B cell (primary cell): ENCODE measurements at regions not wholly inside any gene's neighbourhood (a gene's known extent, or its start where the extent isn't known, plus 50 kb on each side); places are given as distances from the start of the nearest gene placed in this dataset.

Source experiments
- EZH2 ChIP-seq: IDR thresholded peaks from 2 replicates; pipeline ENCODE4 v1.6.1; 2012; ENCODE audit warnings: borderline replicate concordance, low read depth, mild to moderate bottlenecking, moderate library complexity, low read length; ENCODE audit not compliant: insufficient read depth, poor library complexity, severe bottlenecking
- TF ChIP-seq, protein P1 (sequence below): fragments of 200-600 bp; IDR thresholded peaks from one replicate; pipeline ENCODE4 v1.8.0; 2022; ENCODE audit warnings: antibody characterized with exemption, mild to moderate bottlenecking

DNA sequence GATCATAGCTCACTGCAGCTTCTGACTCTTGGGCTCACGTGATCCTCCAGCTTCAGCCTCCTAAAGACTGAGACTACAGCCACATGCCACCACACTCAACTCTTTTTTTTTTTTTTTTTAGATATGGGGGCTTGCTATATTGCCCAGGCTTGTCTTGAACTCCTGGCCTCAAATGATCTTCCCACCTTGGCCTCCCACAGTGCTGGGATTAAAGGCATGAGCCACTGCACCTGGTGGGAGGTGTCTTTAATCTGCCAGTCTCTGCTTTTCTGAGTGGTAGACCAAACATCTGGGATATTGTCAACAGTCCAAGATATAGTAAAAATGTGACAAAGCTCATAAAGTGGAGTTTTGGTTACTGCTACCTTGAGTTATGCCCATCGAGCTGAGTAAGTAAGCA is 104.9 kb upstream of the FOXP2 start:
- TF ChIP-seq, protein P1, sequence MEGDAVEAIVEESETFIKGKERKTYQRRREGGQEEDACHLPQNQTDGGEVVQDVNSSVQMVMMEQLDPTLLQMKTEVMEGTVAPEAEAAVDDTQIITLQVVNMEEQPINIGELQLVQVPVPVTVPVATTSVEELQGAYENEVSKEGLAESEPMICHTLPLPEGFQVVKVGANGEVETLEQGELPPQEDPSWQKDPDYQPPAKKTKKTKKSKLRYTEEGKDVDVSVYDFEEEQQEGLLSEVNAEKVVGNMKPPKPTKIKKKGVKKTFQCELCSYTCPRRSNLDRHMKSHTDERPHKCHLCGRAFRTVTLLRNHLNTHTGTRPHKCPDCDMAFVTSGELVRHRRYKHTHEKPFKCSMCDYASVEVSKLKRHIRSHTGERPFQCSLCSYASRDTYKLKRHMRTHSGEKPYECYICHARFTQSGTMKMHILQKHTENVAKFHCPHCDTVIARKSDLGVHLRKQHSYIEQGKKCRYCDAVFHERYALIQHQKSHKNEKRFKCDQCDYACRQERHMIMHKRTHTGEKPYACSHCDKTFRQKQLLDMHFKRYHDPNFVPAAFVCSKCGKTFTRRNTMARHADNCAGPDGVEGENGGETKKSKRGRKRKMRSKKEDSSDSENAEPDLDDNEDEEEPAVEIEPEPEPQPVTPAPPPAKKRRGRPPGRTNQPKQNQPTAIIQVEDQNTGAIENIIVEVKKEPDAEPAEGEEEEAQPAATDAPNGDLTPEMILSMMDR, result no peak
- TF ChIP-seq EZH2, result no peak
